Retina (tissue), 1 donor: ENCODE measurements at regions not wholly inside any gene's neighbourhood (a gene's known extent, or its start where the extent isn't known, plus 50 kb on each side); places are given as distances from the start of the nearest gene placed in this dataset.
A peak's percentile ranks its signal among the peaks of the same experiment; 100 is the strongest.
"Not testable (repeated sequence)": the region's sequence is repeated elsewhere in the genome, so short reads cannot be mapped to it uniquely, and the experiment has no call there.

Experiments
- DNase-seq: peaks from one replicate; pipeline ENCODE4 v3.0.0-alpha.2; 2016

GRCh38 chr10:34013235-34013634, 678.8 kb upstream of the NRP1 start:
- DNase-seq, result no peak

GRCh38 chr10:34010891-34011290, 676.4 kb upstream of the NRP1 start:
- DNase-seq, result no peak

GRCh38 chr10:34010228-34010627, 675.8 kb upstream of the NRP1 start:
- DNase-seq, result not testable (repeated sequence)

- no peak for DNase-seq
Observed at GRCh38 chr10:34008656-34009055, 674.2 kb upstream of the NRP1 start.

- DNase-seq, result no peak
Observed at GRCh38 chr10:34006471-34006870, 672.0 kb upstream of the NRP1 start.

- peak; percentile 63 for DNase-seq
Observed at GRCh38 chr10:34003561-34003960, 669.1 kb upstream of the NRP1 start.

- no peak for DNase-seq
Observed at GRCh38 chr10:34002896-34003295, 668.4 kb upstream of the NRP1 start.

- no peak for DNase-seq
Observed at GRCh38 chr10:34001831-34002230, 667.4 kb upstream of the NRP1 start.

GRCh38 chr10:34001087-34001580, 666.7 kb upstream of the NRP1 start:
- DNase-seq, result no peak

- no peak for DNase-seq
Observed at GRCh38 chr10:33993917-33994316, 659.5 kb upstream of the NRP1 start.

GRCh38 chr10:33991924-33992323, 657.5 kb upstream of the NRP1 start:
- no peak for DNase-seq

- no peak for DNase-seq
Observed at GRCh38 chr10:33986515-33986914, 652.0 kb upstream of the NRP1 start.

- no peak for DNase-seq
Observed at GRCh38 chr10:33986016-33986415, 651.5 kb upstream of the NRP1 start.

- no peak for DNase-seq
Observed at GRCh38 chr10:33982995-33983394, 648.5 kb upstream of the NRP1 start.

- no peak for DNase-seq
Observed at GRCh38 chr10:33981301-33981700, 646.8 kb upstream of the NRP1 start.

- no peak for DNase-seq
Observed at GRCh38 chr10:33979195-33979594, 644.7 kb upstream of the NRP1 start.

GRCh38 chr10:33975481-33975880, 641.0 kb upstream of the NRP1 start:
- DNase-seq, result no peak

- DNase-seq, result no peak
Observed at GRCh38 chr10:33974976-33975478, 640.6 kb upstream of the NRP1 start.

GRCh38 chr10:33968983-33969382, 634.5 kb upstream of the NRP1 start:
- DNase-seq, result no peak

- DNase-seq, result no peak
Observed at GRCh38 chr10:33967606-33968120, 633.2 kb upstream of the NRP1 start.

- no peak for DNase-seq
Observed at GRCh38 chr10:33966946-33967345, 632.5 kb upstream of the NRP1 start.

GRCh38 chr10:33965795-33966581, 631.5 kb upstream of the NRP1 start:
- DNase-seq, result no peak

- no peak for DNase-seq
Observed at GRCh38 chr10:33963729-33964128, 629.3 kb upstream of the NRP1 start.

GRCh38 chr10:33956322-33956721, 621.9 kb upstream of the NRP1 start:
- not testable (repeated sequence) for DNase-seq

- no peak for DNase-seq
Observed at GRCh38 chr10:33955676-33956075, 621.2 kb upstream of the NRP1 start.
